Left lung (tissue), 4 donors: ENCODE measurements at regions not wholly inside any gene's neighbourhood (a gene's known extent, or its start where the extent isn't known, plus 50 kb on each side); places are given as distances from the start of the nearest gene placed in this dataset.

Experiments used
- ATAC-seq: fragments of 200-7000 bp; cut with Tn5 transposase; one replicate; pipeline ENCODE4 v1.9.1; 2020; ENCODE audit warnings: moderate library complexity
- DNase-seq, 4 donors: peaks; one replicate each; pipeline ENCODE4 v3.0.0-alpha.2; 2013 to 2020
- H3K27ac ChIP-seq, 2 donors: fragments of 200-600 bp; sonication (generic) in 1 of 2; one replicate each; pipeline versions ENCODE4 v1.5.0 to v1.8.0; 2020 to 2021
- H3K27me3 ChIP-seq, 2 donors: fragments of 200-600 bp; sonication (generic) in 1 of 2; one replicate each; pipeline versions ENCODE4 v1.5.0 to v1.8.0; 2020 to 2021
- H3K36me3 ChIP-seq, 2 donors: fragments of 200-600 bp; sonication (generic) in 1 of 2; one replicate each; pipeline versions ENCODE4 v1.5.0 to v1.8.0; 2020 to 2021
- H3K4me1 ChIP-seq, 2 donors: fragments of 200-600 bp; one replicate each; pipeline ENCODE4 v1.8.0; 2021
- H3K4me3 ChIP-seq, 2 donors: fragments of 200-600 bp; sonication (generic) in 1 of 2; one replicate each; pipeline versions ENCODE4 v1.5.0 to v1.8.0; 2020 to 2021; ENCODE audit warnings: mild to moderate bottlenecking in 1 of 2
- H3K9me3 ChIP-seq, 2 donors: fragments of 200-600 bp; sonication (generic) in 1 of 2; one replicate each; pipeline versions ENCODE4 v1.5.0 to v1.8.0; 2020 to 2021
- intact Hi-C, 2 donors: fragments of 100-400 bp; cut with DNase I; formaldehyde crosslinking; loops; one replicate each; pipeline versions ENCODE4 v1.11.2 to v1.14.2; 2022
- TF ChIP-seq, protein P1 (sequence below), 2 donors: fragments of 200-600 bp; sonication (generic) in 1 of 2; IDR thresholded peaks; one replicate each; pipeline versions ENCODE4 v1.5.0 to v1.8.0; 2021; ENCODE audit warnings: antibody characterized with exemption in 2 of 2
- donor health status: DM: no; HTN: yes; CAD: no.
- donor health status: DM: no; HTN: no; CAD: no.

DNA sequence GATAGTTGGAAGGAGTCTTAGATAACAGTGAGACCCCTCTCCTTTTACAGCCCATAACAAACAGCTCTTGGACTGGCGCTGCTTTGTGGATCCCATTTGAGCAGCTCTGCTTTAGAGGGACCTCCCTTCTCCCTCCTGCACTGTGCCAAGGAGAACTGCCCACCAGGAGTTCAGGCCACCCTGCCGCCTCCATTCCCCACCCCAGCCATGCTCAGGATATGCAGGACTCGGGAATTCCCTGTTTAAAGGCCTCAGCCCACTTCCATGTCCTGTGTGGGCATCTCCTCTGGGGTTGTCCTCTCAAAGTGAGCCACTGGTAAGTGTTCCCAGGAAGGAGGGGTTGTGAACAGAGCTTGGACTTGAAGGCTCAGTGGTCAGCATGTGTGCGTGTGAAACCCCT is 78.9 kb upstream of the ADRA1D start:
- ATAC-seq (no peak), DNase-seq (no peak)
- intact Hi-C loops: no loop called here
- no peak overlapping the region for H3K27ac ChIP-seq
- no peaks in the 10 kb centered on the region for H3K36me3 ChIP-seq
- H3K4me3 ChIP-seq: no peak overlapping the region
- H3K27me3 ChIP-seq: no peaks in the 10 kb centered on the region
- TF ChIP-seq, protein P1, sequence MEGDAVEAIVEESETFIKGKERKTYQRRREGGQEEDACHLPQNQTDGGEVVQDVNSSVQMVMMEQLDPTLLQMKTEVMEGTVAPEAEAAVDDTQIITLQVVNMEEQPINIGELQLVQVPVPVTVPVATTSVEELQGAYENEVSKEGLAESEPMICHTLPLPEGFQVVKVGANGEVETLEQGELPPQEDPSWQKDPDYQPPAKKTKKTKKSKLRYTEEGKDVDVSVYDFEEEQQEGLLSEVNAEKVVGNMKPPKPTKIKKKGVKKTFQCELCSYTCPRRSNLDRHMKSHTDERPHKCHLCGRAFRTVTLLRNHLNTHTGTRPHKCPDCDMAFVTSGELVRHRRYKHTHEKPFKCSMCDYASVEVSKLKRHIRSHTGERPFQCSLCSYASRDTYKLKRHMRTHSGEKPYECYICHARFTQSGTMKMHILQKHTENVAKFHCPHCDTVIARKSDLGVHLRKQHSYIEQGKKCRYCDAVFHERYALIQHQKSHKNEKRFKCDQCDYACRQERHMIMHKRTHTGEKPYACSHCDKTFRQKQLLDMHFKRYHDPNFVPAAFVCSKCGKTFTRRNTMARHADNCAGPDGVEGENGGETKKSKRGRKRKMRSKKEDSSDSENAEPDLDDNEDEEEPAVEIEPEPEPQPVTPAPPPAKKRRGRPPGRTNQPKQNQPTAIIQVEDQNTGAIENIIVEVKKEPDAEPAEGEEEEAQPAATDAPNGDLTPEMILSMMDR (IDR thresholded peaks at IDR 0.05): no peak
- H3K4me1 ChIP-seq: peaks cover 0 to 10% of the 10 kb centered on the region in 2 donors
- H3K9me3 ChIP-seq: no peaks in the 10 kb centered on the region

GRCh38 chr20:4326195-4327065 is 77.3 kb upstream of the ADRA1D start:
- H3K4me3 ChIP-seq: no peak overlapping the region
- TF ChIP-seq, protein P1 (IDR thresholded peaks at IDR 0.05): no peak
- DNase-seq: peak in 1 of 4 donors; percentile 19
- H3K36me3 ChIP-seq: no peaks in the 10 kb centered on the region
- H3K27ac ChIP-seq: no peak overlapping the region
- H3K4me1 ChIP-seq: peaks cover 0 to 10% of the 10 kb centered on the region in 2 donors
- no peaks in the 10 kb centered on the region for H3K9me3 ChIP-seq
- intact Hi-C loops: no loop called here
- no peaks in the 10 kb centered on the region for H3K27me3 ChIP-seq
- ATAC-seq: no peak

DNA sequence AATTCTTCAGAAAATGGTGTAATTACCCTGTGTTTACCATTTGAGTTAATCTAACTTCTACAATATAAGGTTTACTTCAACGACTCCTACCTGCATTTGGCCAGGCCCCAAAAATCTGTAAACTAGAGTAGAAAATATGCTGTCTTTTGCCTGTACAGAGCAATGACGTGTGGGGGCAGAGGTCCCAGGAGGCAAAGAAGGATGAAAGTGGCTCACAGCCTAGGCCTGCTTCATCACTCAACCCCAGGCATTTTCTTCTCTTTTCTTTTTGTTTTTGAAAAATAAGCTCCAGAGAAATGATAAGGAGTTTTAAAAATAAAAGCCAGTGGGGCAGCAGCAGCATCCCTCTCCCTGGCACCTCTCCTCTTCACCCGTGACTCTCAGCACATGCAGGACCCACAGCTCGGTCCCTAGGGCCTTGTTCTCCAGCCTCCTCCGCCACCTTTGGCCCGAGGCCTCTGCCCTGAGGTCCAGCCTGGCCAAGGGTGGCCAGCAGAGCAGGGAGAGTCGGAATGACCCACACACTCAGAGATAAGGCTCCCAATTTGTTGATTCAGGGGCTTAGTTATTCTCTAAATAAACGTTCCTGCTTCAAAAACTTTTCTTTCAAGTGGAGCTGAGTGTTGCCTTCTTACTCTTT is 76.6 kb upstream of the ADRA1D start:
- no peak for DNase-seq

GRCh38 chr20:4324611-4325243 is 75.6 kb upstream of the ADRA1D start:
- Histone ChIP-seq H3K9me3 (no peaks in the 10 kb centered on the region), H3K27ac (no peak overlapping the region), H3K4me3 (no peak overlapping the region), H3K36me3 (no peaks in the 10 kb centered on the region), H3K27me3 (no peaks in the 10 kb centered on the region), H3K4me1 (peaks cover 0 to 10% of the 10 kb centered on the region in 2 donors)
- ATAC-seq (peak; percentile 22), DNase-seq (no peak)
- TF ChIP-seq, protein P1 (IDR thresholded peaks at IDR 0.05): no peak
- intact Hi-C loops: no loop called here

More for the DNA sequence above, 76.6 kb upstream of the ADRA1D start:
- no peaks in the 10 kb centered on the region for H3K9me3 ChIP-seq
- TF ChIP-seq, protein P1 (IDR thresholded peaks at IDR 0.05): no peak
- H3K4me3 ChIP-seq: no peak overlapping the region
- intact Hi-C loops: no loop called here
- ATAC-seq: no peak
- H3K4me1 ChIP-seq: peaks cover 0 to 10% of the 10 kb centered on the region in 2 donors
- no peaks in the 10 kb centered on the region for H3K27me3 ChIP-seq
- H3K27ac ChIP-seq: no peak overlapping the region
- no peaks in the 10 kb centered on the region for H3K36me3 ChIP-seq

DNA sequence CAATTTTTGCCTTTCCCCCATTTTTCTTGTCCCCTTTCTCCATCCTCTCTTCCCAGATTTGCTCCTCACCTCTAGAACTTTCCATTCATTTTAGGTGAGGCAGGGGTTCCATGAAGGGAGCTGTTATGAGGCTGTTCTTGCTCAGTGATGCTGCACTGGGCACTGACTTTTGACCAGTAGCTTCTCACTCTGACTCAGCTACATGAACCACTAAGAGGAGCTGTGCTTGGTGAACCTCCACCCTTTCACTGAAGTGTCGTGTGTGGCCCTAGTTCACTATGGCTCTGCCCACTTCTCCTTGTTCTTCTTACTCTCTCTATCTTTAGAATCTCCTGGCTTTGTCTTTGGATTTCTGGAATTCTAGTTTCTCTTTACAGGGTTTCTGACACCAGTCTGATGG is 73.4 kb upstream of the ADRA1D start:
- intact Hi-C loops: no loop called here
- TF ChIP-seq, protein P1 (IDR thresholded peaks at IDR 0.05): no peak
- no peak for DNase-seq
- no peak overlapping the region for H3K27ac ChIP-seq
- no peaks in the 10 kb centered on the region for H3K9me3 ChIP-seq
- no peak for ATAC-seq
- H3K36me3 ChIP-seq: no peaks in the 10 kb centered on the region
- H3K27me3 ChIP-seq: no peaks in the 10 kb centered on the region
- peaks cover 0 to 10% of the 10 kb centered on the region in 2 donors for H3K4me1 ChIP-seq
- H3K4me3 ChIP-seq: no peak overlapping the region
